ENCODE measurements at regions not wholly inside any gene's neighbourhood (a gene's known extent, or its start where the extent isn't known, plus 50 kb on each side); places are given as distances from the start of the nearest gene placed in this dataset.
"Not testable (repeated sequence)": the region's sequence is repeated elsewhere in the genome, so short reads cannot be mapped to it uniquely, and the experiment has no call there.

DNA sequence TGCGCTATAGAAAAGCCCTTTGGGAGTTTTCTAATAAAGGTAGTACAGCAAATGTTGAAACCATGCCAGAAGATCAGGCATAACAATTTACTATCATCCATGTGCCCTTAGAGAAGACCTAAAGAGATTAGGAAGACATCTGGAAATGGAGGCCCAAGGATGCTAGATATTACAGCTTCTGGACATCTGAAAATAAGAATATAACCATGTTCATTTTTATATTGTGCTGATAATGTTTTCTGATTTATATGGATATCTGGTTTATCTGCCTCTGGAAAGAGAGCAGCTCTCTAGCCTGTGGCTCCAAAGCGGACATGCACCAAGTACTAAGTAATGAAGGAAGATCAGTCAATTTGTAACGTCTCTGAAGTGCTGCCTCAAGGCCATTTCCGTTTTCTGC, 478.0 kb upstream of the DDX18 start:
- POLR2A ChIA-PET, result no interaction called here
- no peaks in the 10 kb centered on the region for H4K20me1 ChIP-seq (ENCODE audit: insufficient read depth, low read length)
- H3K9me3 ChIP-seq (ENCODE audit: low read length), result no peaks in the 10 kb centered on the region
- no peak overlapping the region for H2AFZ ChIP-seq (ENCODE audit: low read length)
- no peaks in the 10 kb centered on the region for H3K4me1 ChIP-seq (ENCODE audit: insufficient read depth, low read length, poor library complexity, severe bottlenecking)
- DNase-seq (ENCODE audit: low spot score), result no peak
- H3K9me2 ChIP-seq (ENCODE audit: insufficient read depth, low read length), result no peaks in the 10 kb centered on the region
- no peak for TF ChIP-seq EZH2phosphoT487 (IDR thresholded peaks at IDR 0.05; ENCODE audit: borderline replicate concordance, low read depth, low read length)
- TF ChIP-seq, protein P1, sequence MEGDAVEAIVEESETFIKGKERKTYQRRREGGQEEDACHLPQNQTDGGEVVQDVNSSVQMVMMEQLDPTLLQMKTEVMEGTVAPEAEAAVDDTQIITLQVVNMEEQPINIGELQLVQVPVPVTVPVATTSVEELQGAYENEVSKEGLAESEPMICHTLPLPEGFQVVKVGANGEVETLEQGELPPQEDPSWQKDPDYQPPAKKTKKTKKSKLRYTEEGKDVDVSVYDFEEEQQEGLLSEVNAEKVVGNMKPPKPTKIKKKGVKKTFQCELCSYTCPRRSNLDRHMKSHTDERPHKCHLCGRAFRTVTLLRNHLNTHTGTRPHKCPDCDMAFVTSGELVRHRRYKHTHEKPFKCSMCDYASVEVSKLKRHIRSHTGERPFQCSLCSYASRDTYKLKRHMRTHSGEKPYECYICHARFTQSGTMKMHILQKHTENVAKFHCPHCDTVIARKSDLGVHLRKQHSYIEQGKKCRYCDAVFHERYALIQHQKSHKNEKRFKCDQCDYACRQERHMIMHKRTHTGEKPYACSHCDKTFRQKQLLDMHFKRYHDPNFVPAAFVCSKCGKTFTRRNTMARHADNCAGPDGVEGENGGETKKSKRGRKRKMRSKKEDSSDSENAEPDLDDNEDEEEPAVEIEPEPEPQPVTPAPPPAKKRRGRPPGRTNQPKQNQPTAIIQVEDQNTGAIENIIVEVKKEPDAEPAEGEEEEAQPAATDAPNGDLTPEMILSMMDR (conservative IDR thresholded peaks at IDR 0.05; ENCODE audit: low read length), result no peak
- no TSS peak for BruUV-seq (replicated peaks)
- no peak overlapping the region for H3K4me2 ChIP-seq (ENCODE audit: low read length)
- CTCF ChIA-PET (ENCODE audit: unreplicated experiment), result no interaction called here
- no peak overlapping the region for H3K27ac ChIP-seq (ENCODE audit: low read depth, low read length, poor library complexity, severe bottlenecking)
- H3K36me3 ChIP-seq (ENCODE audit: insufficient read depth, low read length), result no peaks in the 10 kb centered on the region
- H3K79me2 ChIP-seq (ENCODE audit: insufficient read depth, low read depth, low read length), result no peaks in the 10 kb centered on the region
- intact Hi-C loops (cut with micrococcal nuclease; ENCODE audit: unreplicated experiment), result no loop called here
- no peak overlapping the region for H3K4me3 ChIP-seq (ENCODE audit: low read depth, low read length, poor library complexity, severe bottlenecking)

DNA sequence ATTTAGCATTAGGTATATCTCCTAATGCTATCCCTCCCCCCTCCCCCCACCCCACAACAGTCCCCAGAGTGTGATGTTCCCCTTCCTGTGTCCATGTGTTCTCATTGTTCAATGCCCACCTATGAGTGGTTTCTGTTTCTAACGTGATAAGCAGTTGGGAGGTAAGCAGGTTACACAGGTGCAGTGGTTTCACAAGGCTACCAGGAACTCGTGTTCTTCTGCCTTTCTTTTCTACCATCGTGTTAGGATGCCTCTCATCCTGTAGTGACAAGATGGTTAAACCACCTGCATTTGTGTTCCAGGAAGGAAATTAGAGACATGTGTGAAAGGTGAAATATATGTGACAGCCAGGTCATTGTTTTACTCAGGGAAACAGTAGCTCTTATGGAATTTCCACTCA, 476.5 kb upstream of the DDX18 start:
- H4K20me1 ChIP-seq (ENCODE audit: insufficient read depth, low read length); H3K9me2 ChIP-seq (ENCODE audit: insufficient read depth, low read length); H3K9me3 ChIP-seq (ENCODE audit: low read length); POLR2A ChIA-PET; H2AFZ ChIP-seq (ENCODE audit: low read length); BruUV-seq (replicated peaks); DNase-seq (ENCODE audit: low spot score); H3K36me3 ChIP-seq (ENCODE audit: insufficient read depth, low read length); H3K4me2 ChIP-seq (ENCODE audit: low read length); intact Hi-C loops (cut with micrococcal nuclease; ENCODE audit: unreplicated experiment); H3K27ac ChIP-seq (ENCODE audit: low read depth, low read length, poor library complexity, severe bottlenecking); H3K4me3 ChIP-seq (ENCODE audit: low read depth, low read length, poor library complexity, severe bottlenecking); H3K4me1 ChIP-seq (ENCODE audit: insufficient read depth, low read length, poor library complexity, severe bottlenecking); H3K79me2 ChIP-seq (ENCODE audit: insufficient read depth, low read depth, low read length); CTCF ChIA-PET (ENCODE audit: unreplicated experiment): not testable (repeated sequence)

DNA sequence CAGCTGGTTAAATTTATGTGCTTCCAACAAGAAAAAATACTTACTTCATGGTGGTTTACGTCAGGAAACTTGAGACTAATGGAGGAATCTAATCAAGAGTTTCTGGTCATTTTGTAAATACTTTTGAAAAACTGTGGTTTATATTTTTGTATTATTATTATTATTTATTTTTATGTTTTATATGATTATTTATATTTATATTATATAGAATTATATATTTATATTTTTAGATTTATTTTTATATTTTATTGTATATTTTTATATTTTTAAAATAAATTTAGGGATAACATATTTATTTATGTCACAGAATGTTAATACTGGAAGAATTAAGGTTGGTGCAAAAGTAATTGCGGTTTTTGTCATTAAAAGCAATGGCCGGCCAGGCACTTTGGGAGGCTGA, 474.5 kb upstream of the DDX18 start:
- ChIA-PET CTCF (ENCODE audit: unreplicated experiment) (no interaction called here), POLR2A (no interaction called here)
- no peak overlapping the region for H3K27ac ChIP-seq (ENCODE audit: low read depth, low read length, poor library complexity, severe bottlenecking)
- H3K79me2 ChIP-seq (ENCODE audit: insufficient read depth, low read depth, low read length), result no peaks in the 10 kb centered on the region
- no peak for DNase-seq (ENCODE audit: low spot score)
- no peaks in the 10 kb centered on the region for H3K36me3 ChIP-seq (ENCODE audit: insufficient read depth, low read length)
- intact Hi-C loops (cut with micrococcal nuclease; ENCODE audit: unreplicated experiment), result no loop called here
- no peaks in the 10 kb centered on the region for H4K20me1 ChIP-seq (ENCODE audit: insufficient read depth, low read length)
- no peaks in the 10 kb centered on the region for H3K9me2 ChIP-seq (ENCODE audit: insufficient read depth, low read length)
- no peak overlapping the region for H2AFZ ChIP-seq (ENCODE audit: low read length)
- no peak for TF ChIP-seq EZH2phosphoT487 (IDR thresholded peaks at IDR 0.05; ENCODE audit: borderline replicate concordance, low read depth, low read length)
- TF ChIP-seq, protein P1 (conservative IDR thresholded peaks at IDR 0.05; ENCODE audit: low read length), result no peak
- H3K9me3 ChIP-seq (ENCODE audit: low read length), result no peaks in the 10 kb centered on the region
- H3K4me3 ChIP-seq (ENCODE audit: low read depth, low read length, poor library complexity, severe bottlenecking), result no peak overlapping the region
- H3K4me2 ChIP-seq (ENCODE audit: low read length), result no peak overlapping the region
- no peaks in the 10 kb centered on the region for H3K4me1 ChIP-seq (ENCODE audit: insufficient read depth, low read length, poor library complexity, severe bottlenecking)
- no TSS peak for BruUV-seq (replicated peaks)
